Neuronal stem cell (in vitro differentiated cells): ENCODE measurements at regions not wholly inside any gene's neighbourhood (a gene's known extent, or its start where the extent isn't known, plus 50 kb on each side); places are given as distances from the start of the nearest gene placed in this dataset.

Experiments used
- DNase-seq: peaks from one replicate; pipeline ENCODE4 v3.0.0-alpha.2; 2013; ENCODE audit warnings: low spot score
- H2AFZ ChIP-seq: one replicate; pipeline ENCODE4 v1.6.1; 2013; ENCODE audit warnings: mild to moderate bottlenecking, low read length, inconsistent platforms
- H2AK5ac ChIP-seq: 2 replicates; pipeline ENCODE4 v1.6.1; 2013; ENCODE audit warnings: low read depth, mild to moderate bottlenecking, inconsistent platforms, low read length, moderate library complexity, mixed read lengths
- H2BK120ac ChIP-seq: 2 replicates; pipeline ENCODE4 v1.6.1; 2013; ENCODE audit warnings: low read depth, mild to moderate bottlenecking, inconsistent platforms, low read length, moderate library complexity, mixed read lengths
- H2BK12ac ChIP-seq: one replicate; pipeline ENCODE4 v1.6.1; 2013; ENCODE audit warnings: low read length, inconsistent platforms
- H2BK15ac ChIP-seq: 2 replicates; pipeline ENCODE4 v1.6.1; 2013; ENCODE audit warnings: mild to moderate bottlenecking, low read length, inconsistent platforms, mixed read lengths
- H2BK5ac ChIP-seq: one replicate; pipeline ENCODE4 v1.6.1; 2013; ENCODE audit warnings: inconsistent platforms, mild to moderate bottlenecking, low read length, moderate library complexity
- H3K14ac ChIP-seq: one replicate; pipeline ENCODE4 v1.6.1; 2013; ENCODE audit warnings: low read length, inconsistent platforms
- H3K18ac ChIP-seq: 2 replicates; pipeline ENCODE4 v1.6.1; 2013; ENCODE audit warnings: low read length, inconsistent platforms
- H3K23ac ChIP-seq: 2 replicates; pipeline ENCODE4 v1.6.1; 2013; ENCODE audit warnings: low read depth, mild to moderate bottlenecking, mixed read lengths, low read length, inconsistent platforms; ENCODE audit not compliant: poor library complexity
- H3K27ac ChIP-seq: replicated peaks from 3 replicates; pipeline ENCODE4 v1.5.1; 2013; ENCODE audit warnings: low read length, inconsistent platforms
- H3K27me3 ChIP-seq, 3 experiments: 2 replicates each; pipeline ENCODE4 v1.6.1; 2013; ENCODE audit warnings: low read length in 3 of 3, mild to moderate bottlenecking in 2 of 3, inconsistent platforms in 1 of 3, low read depth in 1 of 3, mixed read lengths in 1 of 3, moderate library complexity in 1 of 3; ENCODE audit not compliant: control insufficient read depth in 3 of 3, insufficient read depth in 3 of 3
- H3K36me3 ChIP-seq, 2 donors: replicated peaks in 1 of 2; 2 replicates each; pipeline ENCODE4 v1.6.1; 2013; ENCODE audit warnings: low read length in 2 of 2; ENCODE audit not compliant: control insufficient read depth in 2 of 2, insufficient read depth in 2 of 2
- H3K4ac ChIP-seq: 2 replicates; pipeline ENCODE4 v1.6.1; 2013; ENCODE audit warnings: inconsistent platforms, mild to moderate bottlenecking, low read length, moderate library complexity
- H3K4me1 ChIP-seq, 2 donors: 1 replicate in 1 of 2; 2 replicates in 1 of 2; pipeline ENCODE4 v1.6.1; 2013; ENCODE audit warnings: low read length in 2 of 2, low read depth in 1 of 2; ENCODE audit not compliant: control insufficient read depth in 2 of 2, insufficient read depth in 1 of 2
- H3K4me2 ChIP-seq: one replicate; pipeline ENCODE4 v1.6.1; 2013; ENCODE audit warnings: mild to moderate bottlenecking, low read length, inconsistent platforms; ENCODE audit not compliant: insufficient read depth, poor library complexity, severe bottlenecking
- H3K4me3 ChIP-seq, 2 donors: 2 replicates each; pipeline ENCODE4 v1.5.1; 2013; ENCODE audit warnings: low read length in 2 of 2, mild to moderate bottlenecking in 2 of 2, inconsistent platforms in 1 of 2, moderate library complexity in 1 of 2
- H3K79me1 ChIP-seq: one replicate; pipeline ENCODE4 v1.6.1; 2013; ENCODE audit warnings: low read depth, mild to moderate bottlenecking, inconsistent platforms, low read length, moderate library complexity
- H3K9ac ChIP-seq: one replicate; pipeline ENCODE4 v1.6.1; 2013; ENCODE audit warnings: mild to moderate bottlenecking, low read depth, low read length, inconsistent platforms; ENCODE audit not compliant: poor library complexity
- H3K9me3 ChIP-seq, 2 donors: replicated peaks in 1 of 2; 2 replicates each; pipeline versions ENCODE3 to v1.6.1; 2013; ENCODE audit warnings: low read length in 2 of 2, mild to moderate bottlenecking in 2 of 2, inconsistent platforms in 1 of 2, low read depth in 1 of 2, mixed read lengths in 1 of 2, moderate library complexity in 1 of 2; ENCODE audit not compliant: control insufficient read depth in 2 of 2, insufficient read depth in 1 of 2
- H4K8ac ChIP-seq: one replicate; pipeline ENCODE4 v1.6.1; 2013; ENCODE audit warnings: low read depth, mild to moderate bottlenecking, inconsistent platforms, low read length, moderate library complexity
- H4K91ac ChIP-seq: one replicate; pipeline ENCODE4 v1.6.1; 2013; ENCODE audit warnings: low read length, low read depth, mild to moderate bottlenecking, inconsistent platforms; ENCODE audit not compliant: poor library complexity
- WGBS, 2 donors: extraction: QIAGEN DNeasy Blood & Tissue Kit; methylation state at CpG; one replicate each; pipeline ENCODE4 v1.1.7; 2013; ENCODE audit warnings: missing lambda C conversion rate in 2 of 2, mixed read lengths in 1 of 2; ENCODE audit not compliant: insufficient read length in 2 of 2, insufficient replicate concordance in 1 of 2; ENCODE audit errors: extremely low coverage in 2 of 2; 5-methylcytosine and 5-hydroxymethylcytosine counted together

DNA sequence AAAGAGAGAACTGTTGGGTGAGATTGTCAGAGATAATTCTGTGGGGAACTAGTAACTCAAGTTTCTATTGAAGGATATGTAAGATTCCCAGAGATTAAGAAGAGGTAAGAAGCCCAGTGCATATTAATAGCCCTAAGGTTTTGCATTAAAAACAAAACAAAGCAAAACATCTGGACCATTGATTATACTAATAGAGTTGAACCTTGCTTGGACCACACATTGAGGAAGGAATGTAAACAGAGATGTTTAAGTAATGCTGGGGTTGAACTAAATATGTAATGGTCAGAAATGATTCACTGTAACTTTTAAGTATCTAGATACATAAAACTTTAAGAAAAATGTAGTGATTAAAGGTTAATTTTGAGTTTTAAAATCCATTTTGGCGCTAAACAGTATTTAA, 1770.0 kb downstream of the PCDH9 start:
- Histone ChIP-seq H4K8ac (no peak overlapping the region), H3K27me3 (no peaks in the 10 kb centered on the region), H3K9ac (no peak overlapping the region), H3K4ac (no peak overlapping the region), H2AK5ac (no peak overlapping the region), H3K79me1 (no peaks in the 10 kb centered on the region), H3K9me3 (no peaks in the 10 kb centered on the region), H3K4me1 (no peaks in the 10 kb centered on the region), H2BK120ac (no peak overlapping the region), H2AFZ (no peak overlapping the region), H3K4me2 (no peak overlapping the region), H3K27ac (no peak overlapping the region), H3K23ac (no peak overlapping the region), H3K18ac (no peak overlapping the region), H3K4me3 (no peak overlapping the region), H2BK15ac (no peak overlapping the region), H3K14ac (no peak overlapping the region), H2BK12ac (no peak overlapping the region), H4K91ac (no peak overlapping the region), H3K36me3 (no peaks in the 10 kb centered on the region), H2BK5ac (no peak overlapping the region)
- no peak for DNase-seq
- no CpG with 5 or more reads among the region's 1 CpG for WGBS, 2 donors

DNA sequence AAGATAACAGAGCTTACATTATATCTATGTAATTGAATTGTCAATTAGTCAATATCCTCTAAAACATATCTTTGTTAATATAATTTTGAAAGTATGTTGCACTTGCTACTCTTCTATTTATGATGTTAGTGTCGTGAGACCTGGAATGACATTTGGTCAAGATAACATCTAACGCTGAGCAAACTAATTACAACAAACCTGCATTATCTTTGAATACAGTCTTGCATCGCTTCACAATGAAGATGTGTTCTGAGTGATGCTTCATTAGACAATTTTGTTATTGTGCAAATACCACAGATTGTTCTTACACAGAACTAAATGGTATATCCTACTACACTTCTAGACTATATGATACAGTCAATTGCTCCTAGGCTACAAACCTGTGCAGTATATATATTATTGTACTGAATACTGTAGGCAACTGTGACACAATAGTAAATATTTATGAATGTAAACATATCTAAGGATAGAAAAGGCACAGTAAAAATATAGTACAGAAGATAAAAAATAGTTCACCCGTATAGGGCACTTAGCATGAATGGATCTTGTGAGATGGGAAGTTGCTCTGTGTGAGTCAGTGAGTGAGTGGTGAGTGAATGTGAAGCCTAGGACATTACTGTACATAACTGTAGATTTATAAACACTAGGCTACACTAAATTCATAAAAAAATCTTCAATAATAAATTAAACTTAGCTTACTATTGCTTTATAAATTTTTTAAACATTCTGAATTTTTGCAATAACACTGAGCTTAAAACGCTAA, 1773.8 kb downstream of the PCDH9 start:
- no peak overlapping the region for H2AK5ac ChIP-seq
- no peak overlapping the region for H4K8ac ChIP-seq
- H3K36me3 ChIP-seq, result no peaks in the 10 kb centered on the region
- H2BK15ac ChIP-seq, result no peak overlapping the region
- no peak overlapping the region for H2BK5ac ChIP-seq
- H3K23ac ChIP-seq, result no peak overlapping the region
- H3K4me2 ChIP-seq, result no peak overlapping the region
- no peak overlapping the region for H3K4ac ChIP-seq
- H4K91ac ChIP-seq, result no peak overlapping the region
- no peak overlapping the region for H2BK12ac ChIP-seq
- no peak overlapping the region for H2AFZ ChIP-seq
- H2BK120ac ChIP-seq, result no peak overlapping the region
- no peaks in the 10 kb centered on the region for H3K4me1 ChIP-seq
- H3K9ac ChIP-seq, result no peak overlapping the region
- no peak overlapping the region for H3K14ac ChIP-seq
- H3K27ac ChIP-seq, result no peak overlapping the region
- H3K9me3 ChIP-seq, result no peaks in the 10 kb centered on the region
- no peak overlapping the region for H3K18ac ChIP-seq
- H3K27me3 ChIP-seq, result no peaks in the 10 kb centered on the region
- no CpG with 5 or more reads among the region's 5 CpGs for WGBS, 2 donors
- H3K4me3 ChIP-seq, result no peak overlapping the region
- no peaks in the 10 kb centered on the region for H3K79me1 ChIP-seq
- no peak for DNase-seq

DNA sequence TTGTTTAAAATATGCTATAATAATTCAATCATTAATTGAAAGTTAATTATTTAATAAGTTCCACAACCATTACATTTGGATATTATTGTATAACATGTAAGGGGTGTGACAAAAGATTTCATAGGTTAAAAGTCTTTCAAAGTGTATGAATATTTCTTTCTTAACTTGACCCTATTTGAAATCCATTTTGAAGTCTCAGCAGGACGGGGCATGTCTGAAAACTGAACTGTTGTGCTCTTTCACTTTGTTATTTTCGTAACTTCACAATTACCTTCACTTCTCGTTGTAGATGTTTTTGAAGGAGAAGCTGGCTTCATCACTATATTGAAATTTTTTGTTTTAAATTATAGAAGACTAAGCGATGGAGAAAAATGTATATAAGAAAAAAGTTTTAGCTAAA, 1775.7 kb downstream of the PCDH9 start:
- Histone ChIP-seq H3K27me3 (no peaks in the 10 kb centered on the region), H3K79me1 (no peaks in the 10 kb centered on the region), H3K27ac (no peak overlapping the region), H3K4ac (no peak overlapping the region), H3K18ac (no peak overlapping the region), H3K4me1 (no peaks in the 10 kb centered on the region), H3K9ac (no peak overlapping the region), H4K8ac (no peak overlapping the region), H2AFZ (no peak overlapping the region), H2BK12ac (no peak overlapping the region), H3K9me3 (no peaks in the 10 kb centered on the region), H3K4me3 (no peak overlapping the region), H2BK120ac (no peak overlapping the region), H3K36me3 (no peaks in the 10 kb centered on the region), H2BK5ac (no peak overlapping the region), H4K91ac (no peak overlapping the region), H2AK5ac (no peak overlapping the region), H3K23ac (no peak overlapping the region), H2BK15ac (no peak overlapping the region), H3K14ac (no peak overlapping the region), H3K4me2 (no peak overlapping the region)
- no CpG with 5 or more reads among the region's 4 CpGs for WGBS, 2 donors
- no peak for DNase-seq

DNA sequence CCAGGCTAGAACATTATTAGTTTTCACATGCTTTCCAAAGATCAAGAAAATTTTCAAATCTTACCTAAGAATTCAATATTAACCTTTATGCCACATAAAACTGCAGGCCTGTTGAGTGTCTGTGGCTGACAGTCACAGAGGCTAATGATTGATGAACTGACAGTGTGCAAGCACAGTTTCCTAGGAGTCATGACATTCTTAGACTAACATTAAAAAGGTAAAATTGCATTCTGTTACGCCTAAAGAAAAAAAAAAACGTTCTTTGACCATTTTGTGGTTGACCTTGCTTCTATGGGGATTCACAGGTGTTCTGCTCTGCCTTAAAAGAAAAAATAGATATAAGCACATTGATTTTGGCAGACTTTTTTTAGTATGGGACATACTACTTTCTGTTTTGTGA, 1776.2 kb downstream of the PCDH9 start:
- Histone ChIP-seq H3K4me1 (no peaks in the 10 kb centered on the region), H3K9ac (no peak overlapping the region), H3K4me3 (no peak overlapping the region), H2AK5ac (no peak overlapping the region), H3K23ac (no peak overlapping the region), H2BK5ac (no peak overlapping the region), H4K91ac (no peak overlapping the region), H3K18ac (no peak overlapping the region), H3K79me1 (no peaks in the 10 kb centered on the region), H4K8ac (no peak overlapping the region), H3K9me3 (no peaks in the 10 kb centered on the region), H2BK120ac (no peak overlapping the region), H3K27me3 (no peaks in the 10 kb centered on the region), H3K4ac (no peak overlapping the region), H3K36me3 (no peaks in the 10 kb centered on the region), H2BK15ac (no peak overlapping the region), H2BK12ac (no peak overlapping the region), H3K27ac (no peak overlapping the region), H3K4me2 (no peak overlapping the region), H2AFZ (no peak overlapping the region), H3K14ac (no peak overlapping the region)
- no peak for DNase-seq
- no CpG with 5 or more reads among the region's 2 CpGs for WGBS, 2 donors
